Memory B cell (primary cell): ENCODE measurements at regions not wholly inside any gene's neighbourhood (a gene's known extent, or its start where the extent isn't known, plus 50 kb on each side); places are given as distances from the start of the nearest gene placed in this dataset.

Source experiments
- ATAC-seq: fragments of 150-1000 bp; cut with Tn5 transposase; 2 replicates; pipeline ENCODE4 v1.10.0; 2021; ENCODE audit warnings: low read depth, mild to moderate bottlenecking, moderate library complexity
- DNase-seq, 2 donors: peaks; one replicate each; pipeline ENCODE4 v3.0.0; 2022; ENCODE audit warnings: low spot score in 2 of 2
- H3K27ac Mint-ChIP-seq: one replicate; pipeline ENCODE4 v1.8.0; 2022; ENCODE audit warnings: mild to moderate bottlenecking, moderate library complexity, mixed read lengths
- H3K27me3 Mint-ChIP-seq: one replicate; pipeline ENCODE4 v1.8.0; 2022; ENCODE audit warnings: mixed read lengths
- H3K36me3 Mint-ChIP-seq: one replicate; pipeline ENCODE4 v1.8.0; 2022; ENCODE audit warnings: mild to moderate bottlenecking, mixed read lengths
- H3K4me1 Mint-ChIP-seq: one replicate; pipeline ENCODE4 v1.8.0; 2022; ENCODE audit warnings: mixed read lengths
- H3K4me3 Mint-ChIP-seq: one replicate; pipeline ENCODE4 v1.8.0; 2022; ENCODE audit warnings: mild to moderate bottlenecking, moderate library complexity, mixed read lengths
- H3K9me3 Mint-ChIP-seq: one replicate; pipeline ENCODE4 v1.8.0; 2022; ENCODE audit warnings: mixed read lengths

- Mint-ChIP-seq H3K9me3 (peaks cover 2% of the 10 kb centered on the region), H3K36me3 (no peaks in the 10 kb centered on the region), H3K27ac (no peak overlapping the region), H3K27me3 (peaks cover 3% of the 10 kb centered on the region), H3K4me1 (no peaks in the 10 kb centered on the region), H3K4me3 (no peak overlapping the region)
- DNase-seq, result no peak
- no peak for ATAC-seq
These were observed 94.6 kb upstream of the PTCH1 start for GRCh38 chr9:95611354-95611753.

DNA sequence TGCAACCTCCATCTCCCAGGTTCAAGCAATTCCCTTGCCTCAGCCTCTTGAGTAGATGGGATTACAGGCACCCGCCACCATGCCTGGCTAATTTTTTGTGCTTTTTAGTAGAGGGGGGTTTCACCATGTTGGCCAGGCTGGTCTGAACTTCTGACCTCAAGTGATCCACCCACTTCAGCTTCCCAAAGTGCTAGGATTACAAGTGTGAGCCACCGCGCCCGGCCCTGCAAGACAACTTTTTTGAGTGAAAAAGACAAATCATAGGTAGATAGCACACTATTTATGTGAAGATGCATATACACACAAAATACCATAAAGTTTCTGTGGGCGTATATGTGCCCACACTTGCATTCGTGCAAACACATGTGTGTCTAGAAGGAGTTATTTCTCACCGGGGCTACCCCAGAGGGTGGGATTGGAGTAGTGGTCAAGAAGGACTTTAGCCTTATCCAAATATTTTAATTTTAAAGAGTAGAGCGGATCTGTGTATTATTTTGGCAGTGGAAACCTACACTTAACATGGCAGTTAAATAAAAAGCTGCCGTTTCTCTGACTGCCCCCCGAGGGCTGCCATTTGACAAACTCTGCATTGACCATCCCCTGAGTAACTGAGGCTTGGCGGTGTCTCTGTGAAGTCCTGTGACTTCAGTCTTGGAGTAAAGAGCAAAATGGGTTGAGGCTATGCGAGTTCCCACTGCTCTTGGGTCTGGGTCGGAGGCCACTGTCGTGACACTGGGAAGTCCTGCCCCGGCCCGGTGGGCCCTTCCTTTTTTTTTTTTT, 93.4 kb upstream of the PTCH1 start:
- ATAC-seq, result no peak
- no peak overlapping the region for H3K27ac Mint-ChIP-seq
- H3K27me3 Mint-ChIP-seq, result peaks cover 3% of the 10 kb centered on the region
- no peaks in the 10 kb centered on the region for H3K4me1 Mint-ChIP-seq
- DNase-seq, result no peak
- no peak overlapping the region for H3K4me3 Mint-ChIP-seq
- H3K9me3 Mint-ChIP-seq, result peaks cover 2% of the 10 kb centered on the region
- H3K36me3 Mint-ChIP-seq, result no peaks in the 10 kb centered on the region

DNA sequence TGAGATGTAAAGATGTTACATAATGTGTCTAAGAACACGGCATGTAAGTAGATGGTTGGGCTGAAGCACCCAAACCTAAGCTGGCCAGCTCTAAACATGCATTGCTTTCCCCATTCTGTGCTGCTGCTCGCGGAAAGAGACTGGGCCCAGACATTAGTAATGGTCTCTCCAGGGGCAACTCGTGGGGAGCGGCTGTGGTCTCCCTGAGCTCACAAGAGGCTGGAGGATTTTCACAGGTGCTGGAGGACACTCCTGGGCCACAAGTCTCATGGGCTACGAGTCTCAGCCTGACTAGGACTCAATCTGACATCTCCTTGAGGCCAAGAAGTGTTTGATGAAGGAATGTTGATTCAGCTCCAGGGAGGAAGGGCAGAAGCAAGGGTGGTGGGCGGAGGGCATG, 92.7 kb upstream of the PTCH1 start:
- Mint-ChIP-seq H3K36me3 (no peaks in the 10 kb centered on the region), H3K27ac (no peak overlapping the region), H3K9me3 (peaks cover 2% of the 10 kb centered on the region), H3K27me3 (no peaks in the 10 kb centered on the region), H3K4me1 (no peaks in the 10 kb centered on the region), H3K4me3 (no peak overlapping the region)
- DNase-seq (no peak), ATAC-seq (no peak)

DNA sequence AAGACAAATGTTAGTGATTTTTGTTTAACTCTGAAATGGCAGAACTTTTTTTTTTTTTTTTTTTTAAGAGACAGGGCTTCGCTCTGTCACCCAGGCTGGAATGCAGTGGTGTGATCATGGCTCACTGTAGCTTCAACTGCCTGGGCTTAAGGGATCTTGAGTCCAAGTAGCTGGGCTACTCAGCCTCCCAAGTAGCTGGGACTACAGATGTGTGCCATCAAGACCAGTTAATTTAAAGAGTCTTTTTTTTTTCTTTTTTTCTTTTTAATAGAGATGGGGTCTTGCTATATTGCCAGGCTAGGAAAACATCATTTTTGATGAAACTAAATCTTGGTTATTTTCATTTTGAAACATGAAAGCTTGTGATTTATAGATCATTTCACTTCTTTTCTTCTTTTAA, 91.6 kb upstream of the PTCH1 start:
- H3K9me3 Mint-ChIP-seq, result peaks cover 1% of the 10 kb centered on the region
- ATAC-seq, result no peak
- H3K36me3 Mint-ChIP-seq, result no peaks in the 10 kb centered on the region
- H3K27me3 Mint-ChIP-seq, result no peaks in the 10 kb centered on the region
- no peak overlapping the region for H3K4me3 Mint-ChIP-seq
- DNase-seq, result no peak
- no peak overlapping the region for H3K27ac Mint-ChIP-seq
- H3K4me1 Mint-ChIP-seq, result no peaks in the 10 kb centered on the region

DNA sequence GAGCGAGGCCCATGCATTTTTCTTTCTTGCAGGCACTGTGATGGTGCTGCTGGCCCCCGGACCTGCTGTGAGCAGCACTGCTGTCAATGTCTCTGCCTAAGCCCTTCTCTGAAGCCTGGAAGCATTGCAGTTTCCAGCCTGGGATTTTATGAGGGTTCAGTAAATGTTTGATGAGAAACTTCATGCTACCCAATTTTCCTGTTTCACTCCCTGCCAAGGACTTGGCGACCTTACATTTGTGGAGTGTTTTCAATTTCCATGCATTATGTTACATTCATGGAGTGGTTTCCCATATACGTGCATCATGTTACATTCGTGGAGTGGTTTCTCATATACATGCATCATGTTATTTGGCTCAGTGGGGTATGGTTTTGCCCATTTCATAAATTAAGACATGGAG, 90.7 kb upstream of the PTCH1 start:
- no peak overlapping the region for H3K4me3 Mint-ChIP-seq
- no peaks in the 10 kb centered on the region for H3K9me3 Mint-ChIP-seq
- DNase-seq (no peak), ATAC-seq (no peak)
- no peaks in the 10 kb centered on the region for H3K27me3 Mint-ChIP-seq
- H3K36me3 Mint-ChIP-seq, result no peaks in the 10 kb centered on the region
- no peak overlapping the region for H3K27ac Mint-ChIP-seq
- no peaks in the 10 kb centered on the region for H3K4me1 Mint-ChIP-seq

DNA sequence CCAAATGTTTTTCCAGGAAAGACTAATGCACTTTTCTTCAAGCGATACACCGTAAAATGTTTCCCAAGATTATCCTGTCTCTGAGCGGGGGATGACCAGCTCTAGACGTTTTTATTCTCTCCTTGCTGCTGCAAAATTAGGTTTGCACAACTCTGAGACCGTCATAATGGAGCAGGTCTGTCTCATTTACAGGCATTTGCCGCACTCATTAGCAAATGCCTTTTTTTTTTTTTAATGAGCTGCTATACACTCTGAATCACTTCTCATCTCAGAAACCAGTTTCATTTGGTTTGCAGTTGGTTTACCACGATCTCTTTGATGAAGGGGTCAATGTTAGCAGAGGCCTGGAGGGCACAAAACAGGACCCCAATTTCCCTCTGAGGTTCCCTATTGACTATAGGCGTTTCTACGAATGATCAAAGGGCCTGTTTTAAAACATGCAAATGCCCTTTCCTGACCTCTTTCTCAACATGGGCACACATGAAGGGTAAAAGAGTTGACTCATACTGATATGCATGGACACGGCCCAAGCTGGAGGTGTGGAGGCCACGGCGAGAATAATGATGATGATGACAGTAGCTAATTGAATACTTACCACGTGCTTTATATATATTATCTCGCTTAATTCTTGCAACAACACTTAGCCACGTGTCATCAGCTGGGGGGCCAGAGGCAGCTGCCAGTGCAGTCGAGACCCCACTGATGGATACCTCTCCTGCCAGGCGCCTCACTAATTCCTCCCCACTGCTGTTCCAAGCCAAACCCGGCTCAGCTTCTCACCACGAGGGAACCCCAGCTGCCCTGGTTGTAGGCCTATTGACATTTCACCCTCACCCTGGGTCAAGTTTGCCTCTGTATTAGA, 89.9 kb upstream of the PTCH1 start:
- Mint-ChIP-seq H3K4me3 (no peak overlapping the region), H3K36me3 (no peaks in the 10 kb centered on the region), H3K27me3 (no peaks in the 10 kb centered on the region), H3K27ac (no peak overlapping the region), H3K4me1 (no peaks in the 10 kb centered on the region), H3K9me3 (no peaks in the 10 kb centered on the region)
- ATAC-seq, result no peak
- no peak for DNase-seq

- no peak for DNase-seq
- no peaks in the 10 kb centered on the region for H3K36me3 Mint-ChIP-seq
- no peak overlapping the region for H3K4me3 Mint-ChIP-seq
These were observed 89.2 kb upstream of the PTCH1 start for GRCh38 chr9:95605816-95606488.

DNA sequence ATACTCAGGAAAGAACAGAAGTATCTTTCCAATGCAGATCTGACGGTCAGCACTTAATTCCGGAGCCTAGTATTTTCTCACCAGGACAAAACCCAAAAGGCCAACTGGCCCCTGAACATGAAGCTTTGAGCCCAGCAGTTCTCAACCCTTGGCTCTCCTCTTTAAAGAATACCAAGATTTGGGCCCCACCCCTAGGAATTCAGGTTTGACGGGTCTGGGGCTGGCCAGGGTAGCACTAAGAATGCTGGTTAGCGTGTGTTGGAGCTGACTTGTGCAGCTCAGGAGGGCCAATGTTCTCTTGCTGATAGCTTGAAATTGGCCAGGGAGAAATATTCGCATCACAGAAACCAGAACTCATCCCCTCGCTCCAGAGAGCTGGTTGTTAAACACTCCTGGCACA, 88.3 kb upstream of the PTCH1 start:
- DNase-seq (no peak), ATAC-seq (no peak)
- Mint-ChIP-seq H3K36me3 (no peaks in the 10 kb centered on the region), H3K27ac (no peak overlapping the region), H3K9me3 (no peaks in the 10 kb centered on the region), H3K4me1 (no peaks in the 10 kb centered on the region), H3K4me3 (no peak overlapping the region), H3K27me3 (peaks cover 3% of the 10 kb centered on the region)

More at GRCh38 chr9:95605816-95606488, 89.2 kb upstream of the PTCH1 start:
- Mint-ChIP-seq H3K4me1 (no peaks in the 10 kb centered on the region), H3K9me3 (no peaks in the 10 kb centered on the region), H3K27me3 (no peaks in the 10 kb centered on the region), H3K27ac (no peak overlapping the region)
- ATAC-seq, result no peak

- H3K27me3 Mint-ChIP-seq, result peaks cover 3% of the 10 kb centered on the region
- H3K27ac Mint-ChIP-seq, result no peak overlapping the region
- no peaks in the 10 kb centered on the region for H3K9me3 Mint-ChIP-seq
- no peaks in the 10 kb centered on the region for H3K36me3 Mint-ChIP-seq
- no peak for DNase-seq
- no peak overlapping the region for H3K4me3 Mint-ChIP-seq
- ATAC-seq, result no peak
- no peaks in the 10 kb centered on the region for H3K4me1 Mint-ChIP-seq
These were observed 81.5 kb upstream of the PTCH1 start for GRCh38 chr9:95598236-95598635.

DNA sequence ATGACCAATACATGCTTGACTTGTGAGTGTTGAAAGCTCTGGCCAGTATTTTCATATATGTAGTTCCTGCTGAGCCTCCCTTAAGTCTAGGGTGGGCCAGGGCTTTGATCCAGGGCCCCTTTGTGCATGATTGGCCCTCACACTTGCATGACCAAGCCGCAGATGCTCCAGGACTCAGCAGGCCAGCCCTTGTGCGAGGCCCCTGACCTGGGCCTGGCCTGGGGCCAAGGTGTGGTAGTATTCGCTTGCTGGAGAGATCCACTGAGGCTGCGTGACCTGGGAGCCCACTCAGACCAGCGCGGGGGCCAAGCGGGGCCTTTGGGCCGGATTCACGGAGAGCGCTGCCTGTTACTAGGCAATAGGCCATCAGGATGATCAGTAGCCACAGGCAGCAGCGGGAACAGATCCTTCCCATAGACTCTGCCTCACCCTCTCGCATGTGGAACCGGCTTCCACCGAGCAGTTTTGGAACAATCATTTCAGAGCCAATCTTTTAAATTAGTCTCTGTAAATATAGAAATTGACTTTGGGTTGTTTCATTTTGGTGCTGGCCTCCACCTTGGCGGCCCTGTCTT, 79.0 kb upstream of the PTCH1 start:
- ATAC-seq (no peak), DNase-seq (no peak)
- Mint-ChIP-seq H3K4me1 (no peaks in the 10 kb centered on the region), H3K9me3 (no peaks in the 10 kb centered on the region), H3K36me3 (no peaks in the 10 kb centered on the region), H3K27ac (no peak overlapping the region), H3K27me3 (peaks cover 7% of the 10 kb centered on the region), H3K4me3 (no peak overlapping the region)

- Mint-ChIP-seq H3K36me3 (no peaks in the 10 kb centered on the region), H3K9me3 (no peaks in the 10 kb centered on the region), H3K4me1 (no peaks in the 10 kb centered on the region), H3K27me3 (peaks cover 14% of the 10 kb centered on the region), H3K4me3 (no peak overlapping the region), H3K27ac (no peak overlapping the region)
- ATAC-seq (no peak), DNase-seq (no peak)
These were observed 76.2 kb upstream of the PTCH1 start for GRCh38 chr9:95592931-95593330.

DNA sequence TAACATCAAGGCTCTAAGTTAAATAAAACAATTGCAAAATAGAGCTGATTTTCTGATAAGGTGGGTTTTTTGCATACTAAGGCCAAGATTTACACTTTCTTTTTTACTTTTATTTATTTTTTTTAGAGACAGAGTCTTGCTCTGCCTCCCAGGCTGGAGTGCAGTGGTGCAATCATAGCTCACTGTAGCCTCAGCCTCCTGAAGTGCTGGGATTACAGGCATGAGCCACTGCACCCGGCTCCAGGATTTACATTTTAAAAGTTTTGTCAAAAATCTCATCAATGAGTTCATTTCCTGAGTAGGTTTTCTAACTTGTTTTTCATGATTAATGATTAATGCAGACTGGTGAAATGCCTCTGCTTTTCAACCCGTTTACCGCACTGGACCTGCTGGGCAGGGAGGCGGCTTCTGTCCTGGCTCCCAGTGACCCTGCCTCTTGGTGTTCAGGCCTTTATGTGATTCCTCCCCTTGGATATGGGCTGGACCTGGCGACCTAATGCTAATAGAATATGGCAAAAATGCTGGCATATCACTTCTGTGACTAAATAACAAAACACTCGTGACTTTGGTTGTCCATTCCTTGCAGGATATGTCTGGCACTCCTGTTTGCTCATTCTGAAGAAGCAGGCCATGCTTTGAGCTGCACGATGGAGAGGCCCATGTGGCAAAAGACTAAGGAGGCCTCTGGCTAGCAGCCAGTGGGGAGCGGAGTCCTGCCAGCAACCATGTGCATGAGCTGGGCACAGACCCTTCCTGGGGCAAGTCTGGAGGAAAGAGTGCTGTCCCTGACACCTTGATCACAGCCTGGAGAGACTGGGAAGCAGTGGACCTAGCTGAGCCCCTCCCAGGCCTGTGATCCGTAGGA, 72.2 kb upstream of the PTCH1 start:
- no peak overlapping the region for H3K27ac Mint-ChIP-seq
- DNase-seq (no peak), ATAC-seq (no peak)
- no peak overlapping the region for H3K4me3 Mint-ChIP-seq
- H3K9me3 Mint-ChIP-seq, result no peaks in the 10 kb centered on the region
- H3K27me3 Mint-ChIP-seq, result peaks cover 14% of the 10 kb centered on the region
- H3K4me1 Mint-ChIP-seq, result no peaks in the 10 kb centered on the region
- no peaks in the 10 kb centered on the region for H3K36me3 Mint-ChIP-seq
